B cell (primary cell): ENCODE measurements at regions not wholly inside any gene's neighbourhood (a gene's known extent, or its start where the extent isn't known, plus 50 kb on each side); places are given as distances from the start of the nearest gene placed in this dataset.

Experiments used
- CTCF ChIP-seq: fragments of 200-600 bp; IDR thresholded peaks from one replicate; pipeline ENCODE4 v1.8.0; 2022; ENCODE audit warnings: antibody characterized with exemption, mild to moderate bottlenecking
- EZH2 ChIP-seq: IDR thresholded peaks from 2 replicates; pipeline ENCODE4 v1.6.1; 2012; ENCODE audit warnings: borderline replicate concordance, low read depth, mild to moderate bottlenecking, moderate library complexity, low read length; ENCODE audit not compliant: insufficient read depth, poor library complexity, severe bottlenecking

- TF ChIP-seq CTCF (no peak), EZH2 (no peak)
Observed at GRCh38 chr11:123375832-123376231, 54.2 kb upstream of the GRAMD1B start.
